Nephron progenitor cell (in vitro differentiated cells): ENCODE measurements at regions not wholly inside any gene's neighbourhood (a gene's known extent, or its start where the extent isn't known, plus 50 kb on each side); places are given as distances from the start of the nearest gene placed in this dataset.
A peak's percentile ranks its signal among the peaks of the same experiment; 100 is the strongest.

Source experiments
- DNase-seq: peaks from one replicate; pipeline ENCODE4 v3.0.0; 2021
- H3K27ac Mint-ChIP-seq: 2 replicates; pipeline ENCODE4 v1.8.0; 2021; ENCODE audit warnings: mild to moderate bottlenecking, moderate library complexity, mixed read lengths
- H3K27me3 Mint-ChIP-seq: 2 replicates; pipeline ENCODE4 v1.8.0; 2021; ENCODE audit warnings: mild to moderate bottlenecking, low read depth, mixed read lengths; ENCODE audit not compliant: poor library complexity
- H3K36me3 Mint-ChIP-seq: 2 replicates; pipeline ENCODE4 v1.8.0; 2021; ENCODE audit warnings: low read depth, mixed read lengths
- H3K4me1 Mint-ChIP-seq: 2 replicates; pipeline ENCODE4 v1.8.0; 2021; ENCODE audit warnings: mixed read lengths
- H3K4me3 Mint-ChIP-seq: 2 replicates; pipeline ENCODE4 v1.8.0; 2021; ENCODE audit warnings: mild to moderate bottlenecking, moderate library complexity, mixed read lengths
- H3K9me3 Mint-ChIP-seq: 2 replicates; pipeline ENCODE4 v1.8.0; 2021; ENCODE audit warnings: mild to moderate bottlenecking, moderate library complexity, mixed read lengths
- CTCF ChIP-seq: fragments of 200-600 bp; sonication (generic); IDR thresholded peaks from 2 replicates; pipeline ENCODE4 v1.5.0; 2021; ENCODE audit warnings: antibody characterized with exemption

- Mint-ChIP-seq H3K4me3 (no peak overlapping the region), H3K4me1 (no peaks in the 10 kb centered on the region), H3K9me3 (no peaks in the 10 kb centered on the region), H3K27me3 (no peaks in the 10 kb centered on the region), H3K36me3 (no peaks in the 10 kb centered on the region), H3K27ac (peak overlapping the region; percentile 36)
- no peak for DNase-seq
- no peak for TF ChIP-seq CTCF
These were observed 339.1 kb downstream of the UTRN start for GRCh38 chr6:144624246-144624645.

GRCh38 chr6:144624716-144625115 is 339.6 kb downstream of the UTRN start:
- TF ChIP-seq CTCF: no peak
- Mint-ChIP-seq H3K27ac (peak overlapping the region; percentile 36), H3K4me3 (no peak overlapping the region)

GRCh38 chr6:144630857-144631256 is 345.7 kb downstream of the UTRN start:
- TF ChIP-seq CTCF: no peak
- Mint-ChIP-seq H3K36me3 (peaks cover 8% of the 10 kb centered on the region), H3K4me1 (peaks cover 4% of the 10 kb centered on the region), H3K27ac (peak overlapping the region; percentile 64), H3K4me3 (no peak overlapping the region), H3K27me3 (peaks cover 9% of the 10 kb centered on the region), H3K9me3 (no peaks in the 10 kb centered on the region)
- no peak for DNase-seq

More at GRCh38 chr6:144624716-144625115, 339.6 kb downstream of the UTRN start:
- H3K4me1 Mint-ChIP-seq: no peaks in the 10 kb centered on the region
- DNase-seq: no peak
- no peaks in the 10 kb centered on the region for H3K9me3 Mint-ChIP-seq
- H3K36me3 Mint-ChIP-seq: peaks cover 4% of the 10 kb centered on the region
- peaks cover 3% of the 10 kb centered on the region for H3K27me3 Mint-ChIP-seq

GRCh38 chr6:144632266-144632665 is 347.1 kb downstream of the UTRN start:
- DNase-seq: no peak
- Mint-ChIP-seq H3K9me3 (no peaks in the 10 kb centered on the region), H3K4me3 (no peak overlapping the region), H3K4me1 (peaks cover 4% of the 10 kb centered on the region), H3K27ac (no peak overlapping the region), H3K27me3 (peaks cover 9% of the 10 kb centered on the region), H3K36me3 (peaks cover 8% of the 10 kb centered on the region)
- TF ChIP-seq CTCF: no peak

- Mint-ChIP-seq H3K4me1 (peaks cover 4% of the 10 kb centered on the region), H3K27me3 (peaks cover 9% of the 10 kb centered on the region), H3K9me3 (no peaks in the 10 kb centered on the region), H3K4me3 (no peak overlapping the region), H3K27ac (no peak overlapping the region), H3K36me3 (peaks cover 8% of the 10 kb centered on the region)
- TF ChIP-seq CTCF: no peak
- DNase-seq: no peak
These were observed 348.8 kb downstream of the UTRN start for GRCh38 chr6:144633886-144634285.

- TF ChIP-seq CTCF: no peak
- Mint-ChIP-seq H3K27ac (no peak overlapping the region), H3K4me1 (peaks cover 4% of the 10 kb centered on the region), H3K36me3 (peaks cover 8% of the 10 kb centered on the region), H3K9me3 (no peaks in the 10 kb centered on the region), H3K27me3 (peaks cover 9% of the 10 kb centered on the region), H3K4me3 (no peak overlapping the region)
- no peak for DNase-seq
These were observed 349.2 kb downstream of the UTRN start for GRCh38 chr6:144634371-144634770.
